WTC11 (cell line): ENCODE measurements at regions not wholly inside any gene's neighbourhood (a gene's known extent, or its start where the extent isn't known, plus 50 kb on each side); places are given as distances from the start of the nearest gene placed in this dataset.

Experiments
- ATF3 ChIP-seq: sonication (generic); formaldehyde crosslinking; conservative IDR thresholded peaks from 2 replicates; pipeline ENCODE4 v1.8.1; 2022; ENCODE audit warnings: mild to moderate bottlenecking, missing genetic modification reagents
- CBFB ChIP-seq: sonication (generic); formaldehyde crosslinking; IDR thresholded peaks from 2 replicates; pipeline ENCODE4 v1.8.1; 2022; ENCODE audit warnings: mild to moderate bottlenecking, low read depth, missing genetic modification reagents
- CREB1 ChIP-seq: sonication (generic); formaldehyde crosslinking; IDR thresholded peaks from 2 replicates; pipeline ENCODE4 v1.8.0; 2023; ENCODE audit warnings: mild to moderate bottlenecking, missing genetic modification reagents
- CTCF ChIP-seq: fragments of 200-600 bp; IDR thresholded peaks from 2 replicates; pipeline ENCODE4 v1.8.0; 2022; ENCODE audit warnings: antibody characterized with exemption
- FOXJ3 ChIP-seq: sonication (generic); formaldehyde crosslinking; IDR thresholded peaks from 2 replicates; pipeline ENCODE4 v1.9.0; 2021; ENCODE audit warnings: missing genetic modification reagents, mild to moderate bottlenecking, borderline replicate concordance
- NR2C2 ChIP-seq: sonication (generic); formaldehyde crosslinking; IDR thresholded peaks from 2 replicates; pipeline ENCODE4 v1.8.0; 2022; ENCODE audit warnings: mild to moderate bottlenecking, missing genetic modification reagents
- SP1 ChIP-seq: sonication (generic); formaldehyde crosslinking; conservative IDR thresholded peaks from 2 replicates; pipeline ENCODE4 v1.8.1; 2022; ENCODE audit warnings: missing genetic modification reagents
- USF1 ChIP-seq: sonication (generic); formaldehyde crosslinking; IDR thresholded peaks from 2 replicates; pipeline ENCODE4 v1.8.0; 2022; ENCODE audit warnings: mild to moderate bottlenecking, missing genetic modification reagents
- ZNF232 ChIP-seq: sonication (generic); formaldehyde crosslinking; IDR thresholded peaks from 2 replicates; pipeline ENCODE4 v1.8.0; 2022; ENCODE audit warnings: mild to moderate bottlenecking, missing genetic modification reagents

- TF ChIP-seq CBFB (CRISPR knock-in tag) = no peak
- TF ChIP-seq ZNF232 (CRISPR knock-in tag) = no peak
- TF ChIP-seq CTCF = no peak
- no peak for TF ChIP-seq USF1 (CRISPR knock-in tag)
- no peak for TF ChIP-seq ATF3 (CRISPR knock-in tag)
- no peak for TF ChIP-seq CREB1 (CRISPR knock-in tag)
- TF ChIP-seq FOXJ3 (CRISPR knock-in tag) = no peak
- TF ChIP-seq NR2C2 = no peak
- no peak for TF ChIP-seq SP1 (CRISPR knock-in tag)
These were observed 494.4 kb downstream of the TCERG1L start for GRCh38 chr10:130817046-130817624.
